Fibroblast of skin of abdomen (primary cell): ENCODE measurements at regions not wholly inside any gene's neighbourhood (a gene's known extent, or its start where the extent isn't known, plus 50 kb on each side); places are given as distances from the start of the nearest gene placed in this dataset.

Experiments used
- DNase-seq: peaks from one replicate; pipeline ENCODE4 v3.0.0-alpha.2; 2013

DNA sequence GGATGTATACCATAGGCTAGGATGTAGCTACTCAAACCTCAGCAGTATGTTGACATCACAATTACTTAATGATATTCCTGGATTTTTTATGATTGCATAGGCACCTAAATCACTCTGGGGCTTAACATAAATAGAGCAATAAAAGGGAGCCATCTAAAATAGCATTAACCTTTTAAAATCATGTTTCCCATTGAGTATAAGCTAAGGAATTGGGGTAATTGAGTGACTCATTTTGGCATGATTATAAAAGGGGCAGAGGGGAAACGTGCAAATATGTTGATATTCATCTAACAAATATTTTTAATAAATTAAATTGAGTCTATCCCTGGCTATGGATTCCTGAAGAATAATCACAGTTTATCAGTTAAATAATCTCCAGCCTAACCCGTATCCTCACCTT lies 74.0 kb upstream of the ADGRF1 start:
- DNase-seq: no peak

- no peak for DNase-seq
Observed at GRCh38 chr6:47114460-47114859, 72.3 kb upstream of the ADGRF1 start.

DNA sequence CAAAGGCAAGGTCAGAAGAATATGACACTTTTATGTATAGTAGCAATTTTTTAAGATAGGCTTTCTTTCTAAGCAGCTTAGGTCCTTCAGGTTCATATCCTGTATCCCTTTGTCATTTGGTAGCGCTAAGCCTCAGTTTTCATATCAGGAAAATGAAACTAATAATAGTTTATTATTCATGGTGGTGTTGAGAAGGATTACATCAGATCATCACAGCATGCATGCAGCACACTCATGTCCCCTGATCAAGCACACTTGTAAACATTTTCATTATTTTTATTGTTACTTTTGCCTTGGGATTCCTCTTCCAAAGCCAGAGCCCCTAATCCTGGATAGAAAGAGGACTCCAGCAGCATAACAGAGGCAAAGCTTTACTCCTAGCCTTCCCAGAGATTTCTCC lies 70.2 kb upstream of the ADGRF1 start:
- no peak for DNase-seq

DNA sequence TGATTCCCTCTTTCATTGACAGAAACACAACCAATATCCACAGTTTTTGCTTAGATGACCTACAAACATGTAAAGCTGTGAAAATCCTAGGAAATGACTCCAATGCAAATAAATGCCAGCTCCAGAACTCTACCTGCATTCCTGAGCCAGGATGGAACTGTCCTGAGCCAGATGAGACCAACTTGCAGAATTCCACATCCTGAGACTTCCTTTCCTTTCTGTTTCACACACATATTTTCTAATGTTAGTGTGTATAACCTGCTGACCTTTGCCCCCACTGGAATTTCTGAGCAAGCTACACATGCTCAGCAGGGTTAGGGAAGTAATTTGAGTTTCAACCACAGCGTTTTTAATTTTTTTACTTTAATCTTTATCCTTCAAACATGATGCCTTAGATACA lies 69.6 kb upstream of the ADGRF1 start:
- no peak for DNase-seq

DNA sequence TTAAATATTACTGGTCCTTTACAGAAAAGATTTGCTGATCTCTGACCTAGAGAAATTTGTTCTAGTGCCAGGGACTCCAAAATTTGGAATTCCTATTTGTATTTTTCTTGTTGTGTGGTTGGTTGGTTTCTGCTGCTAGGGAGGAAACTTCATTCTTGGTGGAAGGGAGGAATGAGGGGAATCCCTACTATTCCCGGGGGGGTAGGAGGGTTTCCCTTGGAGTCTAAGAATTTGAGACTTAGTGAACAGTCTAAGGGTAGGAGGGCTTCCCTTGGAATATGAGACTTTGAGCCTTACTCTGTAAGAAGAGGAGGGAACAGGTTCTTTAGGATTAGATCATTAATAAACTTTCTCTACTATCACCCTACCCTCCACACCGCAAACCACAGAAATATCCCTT lies 67.1 kb upstream of the ADGRF1 start:
- no peak for DNase-seq

DNA sequence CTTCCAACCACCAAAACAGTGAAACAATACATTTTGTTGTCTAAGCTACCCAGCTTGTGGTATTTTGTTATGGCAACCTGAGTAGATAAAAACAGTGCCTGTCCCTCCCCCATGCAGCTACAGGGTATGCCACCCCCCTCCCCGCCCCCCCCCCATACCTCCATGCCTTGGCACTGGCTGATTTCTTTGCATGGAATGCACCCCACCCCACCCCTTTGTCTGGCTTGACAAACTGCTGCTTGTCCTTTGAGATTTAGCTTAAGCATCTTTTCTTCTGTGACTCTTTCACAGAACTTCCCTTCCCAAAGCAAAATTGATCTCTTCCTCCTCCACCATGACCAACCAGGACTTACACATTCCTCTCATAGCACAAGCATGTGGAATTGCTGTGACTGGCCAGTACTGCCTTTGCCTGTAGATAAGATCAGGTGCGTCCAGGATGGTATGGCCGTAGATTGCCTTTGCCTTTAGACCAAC lies 64.6 kb upstream of the ADGRF1 start:
- DNase-seq: no peak

GRCh38 chr6:47106216-47106615 lies 64.1 kb upstream of the ADGRF1 start:
- no peak for DNase-seq

GRCh38 chr6:47105469-47106178 lies 63.5 kb upstream of the ADGRF1 start:
- no peak for DNase-seq

- DNase-seq: no peak
Observed at GRCh38 chr6:47103931-47104330, 61.8 kb upstream of the ADGRF1 start.

- DNase-seq: no peak
Observed at GRCh38 chr6:47102331-47102730, 60.2 kb upstream of the ADGRF1 start.

DNA sequence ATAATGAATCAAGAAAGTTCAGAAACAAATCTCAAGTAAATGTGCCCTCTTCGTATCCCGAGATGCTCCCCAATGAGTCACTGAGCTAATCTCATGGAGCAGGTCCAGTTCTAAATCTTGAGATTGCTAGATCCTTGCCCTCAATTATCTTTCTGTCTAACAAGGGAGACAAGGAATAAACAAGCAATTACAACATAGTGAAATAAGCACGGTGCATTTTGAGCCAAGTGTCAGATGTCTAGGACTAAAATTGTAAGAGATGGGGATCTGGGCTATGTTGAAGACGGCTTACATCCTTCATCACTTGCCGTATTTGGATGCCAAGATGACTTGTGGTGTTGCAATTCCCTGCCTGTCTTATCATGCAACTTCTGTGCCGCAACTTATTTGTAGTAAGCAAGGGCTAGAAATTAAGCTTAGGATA lies 56.5 kb upstream of the ADGRF1 start:
- DNase-seq: no peak

DNA sequence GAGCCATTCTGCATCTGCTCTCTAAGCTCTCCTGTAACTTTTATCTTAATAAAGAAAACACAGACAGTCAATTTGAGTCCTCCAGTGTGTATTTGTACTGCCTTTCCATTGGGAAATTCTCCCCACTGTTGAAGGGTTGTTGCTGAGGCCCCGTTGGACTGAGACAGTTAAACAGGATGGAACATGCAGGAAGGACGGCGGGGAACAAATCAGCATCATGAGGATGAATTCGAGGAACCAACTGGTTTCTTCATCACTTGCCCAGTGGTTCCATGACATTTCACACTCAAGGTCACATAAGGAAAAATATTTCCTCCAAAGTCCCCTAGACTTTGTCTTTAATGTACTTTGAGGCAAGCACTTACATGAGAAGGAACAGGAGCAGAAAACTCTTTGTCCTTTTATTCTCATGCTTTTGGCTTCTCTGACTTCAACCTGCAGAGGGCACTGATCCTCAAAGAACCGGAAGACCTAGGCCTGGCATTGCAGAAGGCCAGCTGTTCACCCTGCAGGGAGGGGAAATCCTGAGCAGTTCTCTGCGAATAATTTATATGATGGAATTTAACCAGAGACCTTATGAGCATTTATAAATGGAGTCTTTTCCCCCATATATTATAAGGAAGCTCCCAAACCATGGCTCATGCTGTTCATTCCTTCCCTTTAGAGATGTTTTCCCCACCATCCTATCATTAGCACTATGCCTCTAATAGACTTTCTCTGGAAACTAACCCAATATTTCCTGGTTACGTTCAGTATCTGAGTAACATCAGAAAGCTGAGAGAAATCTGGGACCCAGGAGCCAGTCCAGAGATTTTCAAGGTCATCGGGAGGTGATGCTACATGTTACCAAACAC lies 55.2 kb upstream of the ADGRF1 start:
- peak; percentile 81 for DNase-seq

DNA sequence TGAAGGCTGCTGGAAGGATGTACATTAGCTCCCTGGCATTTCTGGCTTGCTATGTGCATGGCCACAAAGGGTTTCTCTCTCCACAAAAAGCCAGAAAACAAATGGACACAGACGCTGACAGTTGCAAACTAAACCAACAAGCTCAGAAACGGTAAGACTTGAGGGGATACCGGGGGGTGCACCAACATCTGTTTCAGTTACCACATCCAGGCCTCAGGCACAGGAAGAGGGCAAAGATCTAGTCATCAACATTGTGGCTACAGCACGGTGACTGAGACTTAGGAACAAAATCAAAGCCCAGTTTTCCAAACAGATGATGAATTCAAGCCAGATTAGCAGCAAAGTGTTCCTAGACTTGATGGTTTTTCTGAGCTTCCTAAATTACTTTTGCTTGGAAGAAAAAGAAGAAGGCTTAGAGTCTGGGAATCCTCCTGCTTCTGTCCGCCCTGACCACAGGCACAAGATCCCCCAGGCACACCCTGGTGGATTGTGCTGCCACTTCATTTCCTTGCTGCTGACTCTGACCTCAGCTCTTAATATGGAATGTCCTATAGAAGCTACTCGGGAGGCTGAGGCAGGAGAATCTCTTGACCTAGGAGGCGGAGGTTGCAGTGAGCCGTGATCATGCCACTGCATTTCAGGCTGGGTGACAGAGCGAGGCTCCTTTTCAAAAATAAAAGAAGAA lies 54.2 kb upstream of the ADGRF1 start:
- no peak for DNase-seq

GRCh38 chr6:47094241-47094925 lies 52.3 kb upstream of the ADGRF1 start:
- DNase-seq: no peak

DNA sequence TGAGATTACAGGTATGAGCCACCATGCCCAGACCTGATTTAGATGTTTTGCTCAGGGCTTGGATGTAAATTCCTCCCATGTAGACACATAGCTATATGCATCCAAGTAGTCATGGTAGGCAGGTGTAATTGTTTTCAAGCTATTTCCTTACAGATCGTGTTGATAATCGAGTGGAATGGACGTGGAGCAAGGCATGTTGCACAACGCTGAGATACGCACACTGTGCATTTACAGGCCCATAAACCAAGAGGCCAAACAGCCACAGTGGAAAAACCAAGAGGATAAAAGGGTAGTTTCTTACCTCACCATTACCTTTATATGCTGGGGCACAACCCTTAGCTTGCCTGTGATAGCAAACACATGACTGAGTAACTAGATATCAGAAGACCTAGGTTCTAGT lies 51.0 kb upstream of the ADGRF1 start:
- no peak for DNase-seq

GRCh38 chr6:47091886-47092668 lies 49.9 kb upstream of the ADGRF1 start:
- DNase-seq: peak; percentile 28
